HEK293 (cell line): ENCODE measurements at regions not wholly inside any gene's neighbourhood (a gene's known extent, or its start where the extent isn't known, plus 50 kb on each side); places are given as distances from the start of the nearest gene placed in this dataset.

Source experiments
- CTCF ChIA-PET: fragments of 350-600 bp; formaldehyde crosslinking; extraction: SDS; loops from one replicate; lab custom pipeline; 2021; ENCODE audit warnings: antibody characterized with exemption; lab: Yijun Ruan, JAX
- POLR2A ChIA-PET: fragments of 300-600 bp; formaldehyde crosslinking; extraction: SDS; loops from one replicate; lab custom pipeline; 2020; ENCODE audit warnings: antibody characterized with exemption, inconsistent platforms; lab: Yijun Ruan, JAX
- H3K27ac ChIP-seq: fragments of 200-500 bp; sonication (Bioruptor generic); 2 replicates; pipeline ENCODE4 v1.5.1; 2014; ENCODE audit warnings: low read depth, low read length, control low read depth, inconsistent platforms; ENCODE audit errors: extremely low read depth
- H3K36me3 ChIP-seq, 2 experiments: fragments of 200-500 bp in 1 of 2; sonication (Bioruptor generic) in 1 of 2; 1 replicate in 1 of 2; 2 replicates in 1 of 2; pipeline ENCODE4 v1.5.1; 2014 to 2017; ENCODE audit warnings: inconsistent platforms in 2 of 2, low read length in 2 of 2; ENCODE audit not compliant: control insufficient read depth in 2 of 2, insufficient read depth in 1 of 2
- H3K4me1 ChIP-seq: fragments of 200-500 bp; sonication (Bioruptor generic); 2 replicates; pipeline ENCODE4 v1.5.1; 2014; ENCODE audit warnings: mild to moderate bottlenecking, low read length, inconsistent platforms; ENCODE audit not compliant: control insufficient read depth, insufficient read depth
- H3K4me3 ChIP-seq: 2 replicates; pipeline ENCODE4 v1.5.1; 2011; ENCODE audit warnings: low read depth, mild to moderate bottlenecking, control low read depth, low read length, moderate library complexity
- H3K9me3 ChIP-seq: fragments of 200-500 bp; sonication (Bioruptor generic); 2 replicates; pipeline ENCODE4 v1.5.1; 2014; ENCODE audit warnings: low read depth, low read length, inconsistent platforms; ENCODE audit not compliant: control insufficient read depth, insufficient read depth
- CTCF ChIP-seq: fragments of 450-650 bp; formaldehyde crosslinking; IDR thresholded peaks from 2 replicates; pipeline ENCODE4 v1.5.1; 2016; ENCODE audit warnings: missing biosample characterization, missing genetic modification characterization
- SCRT1 ChIP-seq: fragments of 450-650 bp; formaldehyde crosslinking; IDR thresholded peaks from 2 replicates; pipeline ENCODE4 v1.5.1; 2016; ENCODE audit warnings: missing biosample characterization, missing genetic modification characterization, borderline replicate concordance
- SCRT2 ChIP-seq: fragments of 450-650 bp; formaldehyde crosslinking; IDR thresholded peaks from 2 replicates; pipeline ENCODE4 v1.5.1; 2016; ENCODE audit warnings: missing biosample characterization, missing genetic modification characterization
- ZBTB11 ChIP-seq: fragments of 450-650 bp; formaldehyde crosslinking; conservative IDR thresholded peaks from 2 replicates; pipeline ENCODE4 v1.5.1; 2016; ENCODE audit warnings: low read depth, missing biosample characterization, missing genetic modification characterization
- ZNF132 ChIP-seq: fragments of 450-650 bp; formaldehyde crosslinking; IDR thresholded peaks from 2 replicates; pipeline ENCODE4 v1.5.1; 2017; ENCODE audit warnings: missing biosample characterization, missing genetic modification characterization, borderline replicate concordance
- ZNF148 ChIP-seq: fragments of 450-650 bp; formaldehyde crosslinking; IDR thresholded peaks from 2 replicates; pipeline ENCODE4 v1.5.0; 2017; ENCODE audit warnings: missing biosample characterization, missing genetic modification characterization, borderline replicate concordance
- ZNF175 ChIP-seq: fragments of 450-650 bp; formaldehyde crosslinking; IDR thresholded peaks from 2 replicates; pipeline ENCODE4 v1.5.1; 2016; ENCODE audit warnings: missing biosample characterization, missing genetic modification characterization
- ZNF2 ChIP-seq: fragments of 450-650 bp; formaldehyde crosslinking; IDR thresholded peaks from 2 replicates; pipeline ENCODE4 v1.5.1; 2016; ENCODE audit warnings: missing biosample characterization, missing genetic modification characterization
- ZNF274 ChIP-seq, 2 experiments: fragments of 200-500 bp in 1 of 2; fragments of 450-650 bp in 1 of 2; sonication (Bioruptor generic) in 1 of 2; formaldehyde crosslinking in 1 of 2; IDR thresholded peaks; 2 replicates each; pipeline versions ENCODE4 v1.5.1 to v1.6.1; 2014 to 2016; ENCODE audit warnings: borderline replicate concordance in 1 of 2, inconsistent platforms in 1 of 2, low read length in 1 of 2, missing biosample characterization in 1 of 2, missing genetic modification characterization in 1 of 2
- ZNF335 ChIP-seq: fragments of 450-650 bp; formaldehyde crosslinking; conservative IDR thresholded peaks from 2 replicates; pipeline ENCODE4 v1.5.1; 2016; ENCODE audit warnings: missing biosample characterization, missing genetic modification characterization
- ZNF398 ChIP-seq: fragments of 450-650 bp; formaldehyde crosslinking; IDR thresholded peaks from 2 replicates; pipeline ENCODE4 v1.5.1; 2017; ENCODE audit warnings: missing biosample characterization, missing genetic modification characterization
- ZNF416 ChIP-seq: fragments of 450-650 bp; formaldehyde crosslinking; IDR thresholded peaks from 2 replicates; pipeline ENCODE4 v1.5.1; 2016; ENCODE audit warnings: missing biosample characterization, missing genetic modification characterization
- ZNF423 ChIP-seq: fragments of 450-650 bp; formaldehyde crosslinking; IDR thresholded peaks from 2 replicates; pipeline ENCODE4 v1.5.1; 2016; ENCODE audit warnings: missing biosample characterization, missing genetic modification characterization
- ZNF549 ChIP-seq: fragments of 450-650 bp; IDR thresholded peaks from 2 replicates; pipeline ENCODE4 v1.5.1; 2018; ENCODE audit warnings: missing biosample characterization, missing genetic modification characterization, mild to moderate bottlenecking, inconsistent platforms, moderate library complexity
- ZNF596 ChIP-seq: fragments of 450-650 bp; IDR thresholded peaks from 2 replicates; pipeline ENCODE4 v1.5.0; 2018; ENCODE audit warnings: missing biosample characterization, mild to moderate bottlenecking, missing genetic modification characterization, moderate library complexity
- ZNF624 ChIP-seq: fragments of 450-650 bp; formaldehyde crosslinking; IDR thresholded peaks from 2 replicates; pipeline ENCODE4 v1.5.1; 2017; ENCODE audit warnings: missing biosample characterization, missing genetic modification characterization
- ZNF626 ChIP-seq: fragments of 450-650 bp; sonication (Bioruptor Pico); formaldehyde crosslinking; IDR thresholded peaks from 2 replicates; pipeline ENCODE4 v1.5.1; 2018; ENCODE audit warnings: missing biosample characterization, missing genetic modification characterization, inconsistent platforms
- ZNF639 ChIP-seq: fragments of 450-650 bp; formaldehyde crosslinking; IDR thresholded peaks from 2 replicates; pipeline ENCODE4 v1.5.1; 2016; ENCODE audit warnings: missing biosample characterization, missing genetic modification characterization
- ZNF664 ChIP-seq: fragments of 450-650 bp; formaldehyde crosslinking; IDR thresholded peaks from 2 replicates; pipeline ENCODE4 v1.5.1; 2016; ENCODE audit warnings: missing biosample characterization, missing genetic modification characterization
- ZNF776 ChIP-seq: fragments of 450-650 bp; formaldehyde crosslinking; IDR thresholded peaks from 2 replicates; pipeline ENCODE4 v1.5.0; 2017; ENCODE audit warnings: missing biosample characterization, missing genetic modification characterization, borderline replicate concordance
- ZNF830 ChIP-seq: fragments of 450-650 bp; IDR thresholded peaks from 2 replicates; pipeline ENCODE4 v1.5.0; 2018; ENCODE audit warnings: missing biosample characterization, missing genetic modification characterization, low read depth, mild to moderate bottlenecking, moderate library complexity

DNA sequence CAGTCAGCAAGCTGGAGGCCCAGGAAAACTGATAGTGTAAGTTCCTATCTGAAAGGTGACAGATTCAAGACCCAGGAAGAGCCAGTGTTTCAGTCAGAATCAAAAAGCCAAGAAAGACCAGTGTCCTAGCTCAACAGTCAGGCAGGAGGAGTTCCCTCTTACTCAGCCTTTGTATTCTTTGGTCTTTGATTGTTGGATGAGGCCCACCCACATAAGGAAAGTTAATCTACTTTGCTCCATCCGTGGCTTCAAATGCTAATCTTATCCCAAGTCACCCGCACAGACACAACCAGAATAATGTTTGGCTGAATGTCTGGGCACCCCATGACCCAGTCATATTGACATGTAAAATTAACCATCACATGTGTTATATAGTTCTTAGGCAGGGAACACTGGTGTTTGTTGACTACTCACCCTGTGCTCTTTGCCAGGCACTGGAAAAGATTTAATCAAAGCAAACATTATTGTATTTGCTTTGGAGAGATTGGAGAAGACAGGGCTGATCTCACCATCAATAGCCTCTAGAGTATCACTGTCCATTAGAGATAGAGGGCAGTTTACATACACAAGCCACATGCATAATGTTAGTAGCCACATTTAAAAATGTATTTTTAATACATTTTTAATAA is 96.3 kb upstream of the KCNN2 start (continued):
- no peak for TF ChIP-seq ZNF423
- TF ChIP-seq ZNF624 = no peak
- no peak for TF ChIP-seq ZNF132 (tag by site-specific recombination)
- TF ChIP-seq ZNF830 = no peak
- TF ChIP-seq ZNF596 = no peak
- no peak for TF ChIP-seq ZNF398
- TF ChIP-seq ZNF776 (tag by site-specific recombination) = no peak
- no peak for TF ChIP-seq CTCF
- TF ChIP-seq ZNF2 (tag by site-specific recombination) = no peak
- TF ChIP-seq ZBTB11 (tag by site-specific recombination) = no peak
- TF ChIP-seq ZNF274 (IDR thresholded peaks at IDR 0.05; ENCODE audit: low read length) = no peak
- TF ChIP-seq ZNF274 (tag by site-specific recombination; IDR thresholded peaks at IDR 0.05; ENCODE audit: borderline replicate concordance) = no peak

- TF ChIP-seq ZNF664 (no peak), SCRT1 (no peak), SCRT2 (tag by site-specific recombination) (no peak), ZNF549 (tag by site-specific recombination) (no peak), ZNF416 (tag by site-specific recombination) (no peak), ZNF626 (tag by site-specific recombination) (no peak), ZNF148 (tag by site-specific recombination) (no peak), ZNF175 (tag by site-specific recombination) (no peak), ZNF335 (tag by site-specific recombination) (no peak), ZNF639 (no peak)
- Histone ChIP-seq H3K9me3 (no peaks in the 10 kb centered on the region), H3K4me3 (no peak overlapping the region), H3K36me3 (no peaks in the 10 kb centered on the region), H3K4me1 (no peaks in the 10 kb centered on the region), H3K27ac (no peak overlapping the region)
- ChIA-PET CTCF (no interaction called here), POLR2A (no interaction called here)
These were observed 95.5 kb upstream of the KCNN2 start for GRCh38 chr5:114266374-114266773.
